TTC549 (cell line): ENCODE measurements at regions not wholly inside any gene's neighbourhood (a gene's known extent, or its start where the extent isn't known, plus 50 kb on each side); places are given as distances from the start of the nearest gene placed in this dataset.
A peak's percentile ranks its signal among the peaks of the same experiment; 100 is the strongest.
"Not testable (repeated sequence)": the region's sequence is repeated elsewhere in the genome, so short reads cannot be mapped to it uniquely, and the experiment has no call there.

Experiments used
- FAIRE-seq: peaks from 2 replicates; lab custom pipeline; 2012; peaks lifted over from hg19 to GRCh38; lab: Jason Lieb, UNC

DNA sequence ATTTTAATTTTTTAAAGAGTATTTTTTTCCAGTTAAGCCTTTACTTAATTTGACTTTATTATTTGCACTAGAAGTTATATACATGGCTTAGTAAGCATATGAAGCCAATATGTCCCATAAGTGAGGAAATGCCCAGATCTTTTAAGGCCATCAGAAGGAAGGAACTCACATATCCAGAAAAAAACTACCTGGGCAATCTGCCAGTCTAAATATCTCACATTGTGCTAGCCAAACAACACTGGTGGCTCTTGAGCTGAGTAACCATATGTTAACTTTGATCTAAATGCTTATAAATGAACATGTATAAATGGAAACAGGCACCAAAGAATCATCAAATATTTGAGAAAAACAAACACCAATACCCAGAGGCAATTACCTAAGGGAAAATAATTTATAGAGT, 138.6 kb upstream of the APOOL start:
- no peak for FAIRE-seq

DNA sequence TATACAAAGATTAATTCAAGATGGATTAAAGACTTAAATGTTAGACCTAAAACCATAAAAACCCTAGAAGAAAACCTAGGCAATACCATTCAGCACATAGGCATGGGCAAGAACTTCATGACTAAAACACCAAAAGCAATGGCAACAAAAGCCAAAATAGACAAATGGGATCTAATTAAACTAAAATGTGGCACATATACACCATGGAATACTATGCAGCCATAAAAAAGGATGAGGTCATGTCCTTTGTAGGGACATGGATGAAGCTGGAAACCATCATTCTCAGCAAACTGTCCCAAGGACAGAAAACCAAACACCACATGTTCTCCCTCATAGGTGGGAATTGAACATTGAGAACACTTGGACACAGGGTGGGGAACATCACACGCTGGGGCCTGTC, 133.4 kb upstream of the APOOL start:
- not testable (repeated sequence) for FAIRE-seq

- not testable (repeated sequence) for FAIRE-seq
These were observed 131.4 kb upstream of the APOOL start for GRCh38 chrX:84872160-84872771.

DNA sequence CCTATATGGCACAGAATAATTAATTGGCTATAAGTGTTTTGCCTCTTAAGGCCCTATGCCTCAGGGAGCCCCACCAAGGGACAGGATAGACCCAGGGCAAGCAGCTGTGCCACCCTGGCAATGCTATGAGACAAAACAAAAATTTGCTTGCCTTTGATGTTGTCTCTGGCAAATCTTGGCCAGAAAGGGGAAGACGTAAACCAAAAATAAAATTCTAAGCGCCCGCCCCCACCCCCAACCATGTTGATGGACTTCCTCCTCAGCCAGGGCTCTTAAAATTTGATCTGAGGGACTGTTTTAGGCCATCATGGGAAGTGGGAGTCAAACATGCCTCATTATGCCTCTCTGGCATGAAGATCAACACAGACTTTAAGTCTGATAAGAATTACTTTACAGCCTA, 130.5 kb upstream of the APOOL start:
- FAIRE-seq: no peak

DNA sequence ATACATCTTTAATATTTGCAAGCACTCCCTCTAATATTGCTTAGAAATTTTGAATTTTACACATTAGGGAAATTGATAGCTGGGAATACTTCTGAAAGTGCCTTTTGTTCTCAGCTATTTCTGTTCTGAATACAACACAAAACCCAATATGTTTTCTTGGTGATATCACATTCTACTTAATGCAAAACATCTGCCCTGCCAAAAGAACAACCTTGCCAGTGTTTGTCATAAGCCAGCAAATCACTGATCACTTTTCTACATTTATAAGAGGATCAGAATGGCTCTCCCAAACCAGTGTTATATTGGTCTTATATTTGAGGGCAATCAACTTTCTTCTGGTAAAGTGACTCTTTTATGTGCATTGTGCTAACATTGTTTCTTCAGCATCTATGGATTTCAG, 126.8 kb upstream of the APOOL start:
- no peak for FAIRE-seq

DNA sequence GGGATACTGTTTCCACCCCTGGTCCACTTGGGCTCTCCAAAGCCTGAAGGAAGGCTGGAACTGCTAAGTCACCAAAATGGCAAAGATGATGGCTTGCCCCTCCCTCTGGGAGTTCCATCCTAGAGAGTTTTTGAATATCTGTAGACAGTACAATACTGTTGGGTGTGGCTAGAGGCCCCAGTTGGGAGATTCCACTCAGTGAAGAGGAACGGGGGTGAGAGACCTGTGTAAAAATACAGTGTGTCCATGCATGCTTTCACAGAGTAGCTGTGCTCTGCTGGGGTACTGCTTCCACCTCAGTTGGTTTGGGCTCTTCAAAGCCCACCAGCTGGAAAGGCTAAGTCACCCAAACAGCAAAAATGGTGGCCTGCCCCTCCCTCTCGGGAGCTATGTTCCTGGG, 109.8 kb upstream of the APOOL start:
- no peak for FAIRE-seq

- peak; percentile 46 for FAIRE-seq
These were observed 96.2 kb upstream of the APOOL start for GRCh38 chrX:84907324-84907968.

GRCh38 chrX:84909151-84909550, 94.5 kb upstream of the APOOL start:
- no peak for FAIRE-seq

DNA sequence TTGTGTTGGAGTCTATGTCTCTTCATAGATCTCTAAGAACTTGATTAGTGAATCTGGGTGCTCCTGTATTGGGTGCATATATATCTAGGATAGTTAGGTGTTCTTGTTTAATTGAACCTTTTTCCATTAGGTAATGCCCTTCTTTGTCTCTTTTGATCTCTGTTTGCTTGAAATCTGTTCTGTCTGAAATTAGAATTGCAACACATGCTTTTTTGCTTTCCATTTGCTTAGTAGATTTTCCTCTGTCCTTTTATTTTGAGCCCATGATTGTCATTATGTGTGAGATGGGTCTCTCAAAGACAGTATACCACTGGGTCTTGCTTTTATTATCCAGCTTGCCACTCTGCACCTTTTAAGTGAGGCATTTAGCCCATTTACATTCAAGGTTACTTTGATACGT, 79.1 kb upstream of the APOOL start:
- no peak for FAIRE-seq

GRCh38 chrX:84932814-84933213, 70.9 kb upstream of the APOOL start:
- FAIRE-seq: no peak

DNA sequence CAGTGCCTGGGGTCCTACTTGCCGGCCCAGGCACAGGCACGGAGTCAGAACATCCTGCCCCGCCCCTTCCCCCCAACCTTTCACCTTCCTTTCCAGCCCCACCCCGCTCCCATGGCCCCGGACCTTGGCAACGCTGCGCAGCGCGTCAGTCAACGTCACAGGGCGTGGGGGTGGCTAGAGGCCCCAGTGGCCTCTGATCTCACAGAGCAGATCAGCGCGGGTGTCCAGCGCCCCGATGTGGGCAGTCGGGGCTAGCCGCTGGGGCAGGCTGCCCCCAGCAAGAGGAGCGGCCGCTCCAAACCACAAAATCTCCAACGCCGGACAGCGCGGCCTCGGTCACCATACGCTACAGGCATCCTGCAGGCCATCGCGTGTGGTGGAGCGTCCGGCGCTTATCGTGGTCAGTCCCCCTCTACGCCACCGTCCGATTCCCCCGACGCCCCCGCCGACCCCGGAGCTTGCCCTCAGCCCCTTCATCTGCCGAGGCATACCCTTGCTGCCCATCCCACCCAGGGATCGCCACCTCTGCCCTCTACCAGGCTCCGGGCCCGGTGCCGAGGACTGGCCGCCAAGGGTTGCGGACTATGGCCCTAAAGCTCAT, 69.6 kb upstream of the APOOL start:
- no peak for FAIRE-seq
